HPDE6-E6E7 (cell line): ENCODE measurements at regions not wholly inside any gene's neighbourhood (a gene's known extent, or its start where the extent isn't known, plus 50 kb on each side); places are given as distances from the start of the nearest gene placed in this dataset.

Experiments used
- DNase-seq: peaks from one replicate; pipeline ENCODE4 v3.0.0; 2011; ENCODE audit warnings: missing footprints; ENCODE audit errors: extremely low spot score

GRCh38 chr5:152864991-152865390, 459.9 kb upstream of the NMUR2 start:
- DNase-seq, result no peak

GRCh38 chr5:152869971-152870370, 464.9 kb upstream of the NMUR2 start:
- DNase-seq, result no peak

GRCh38 chr5:152882621-152883020, 477.5 kb upstream of the NMUR2 start:
- no peak for DNase-seq

GRCh38 chr5:152883066-152883775, 478.1 kb upstream of the NMUR2 start:
- no peak for DNase-seq

- no peak for DNase-seq
These were observed 478.9 kb upstream of the NMUR2 start for GRCh38 chr5:152884006-152884405.

GRCh38 chr5:152900332-152900731, 495.3 kb upstream of the NMUR2 start:
- no peak for DNase-seq

- DNase-seq, result no peak
These were observed 496.7 kb upstream of the NMUR2 start for GRCh38 chr5:152901754-152902153.

GRCh38 chr5:152905286-152905685, 500.2 kb upstream of the NMUR2 start:
- no peak for DNase-seq

GRCh38 chr5:152907488-152908245, 502.6 kb upstream of the NMUR2 start:
- DNase-seq, result no peak

- DNase-seq, result no peak
These were observed 507.8 kb upstream of the NMUR2 start for GRCh38 chr5:152912924-152913323.

- DNase-seq, result no peak
These were observed 527.5 kb upstream of the NMUR2 start for GRCh38 chr5:152932621-152933020.

- DNase-seq, result no peak
These were observed 528.0 kb upstream of the NMUR2 start for GRCh38 chr5:152933056-152933455.

- DNase-seq, result no peak
These were observed 533.6 kb upstream of the NMUR2 start for GRCh38 chr5:152938630-152939029.

GRCh38 chr5:152942633-152943336, 537.7 kb upstream of the NMUR2 start:
- DNase-seq, result no peak

GRCh38 chr5:152953788-152954483, 536.5 kb upstream of the GRIA1 start:
- DNase-seq, result no peak

GRCh38 chr5:152956943-152957613, 533.4 kb upstream of the GRIA1 start:
- DNase-seq, result no peak

GRCh38 chr5:152978141-152978835, 512.2 kb upstream of the GRIA1 start:
- no peak for DNase-seq

GRCh38 chr5:152987131-152987530, 503.3 kb upstream of the GRIA1 start:
- DNase-seq, result no peak

- no peak for DNase-seq
These were observed 500.3 kb upstream of the GRIA1 start for GRCh38 chr5:152990217-152990616.

- no peak for DNase-seq
These were observed 499.8 kb upstream of the GRIA1 start for GRCh38 chr5:152990649-152991048.
